ENCODE measurements at regions not wholly inside any gene's neighbourhood (a gene's known extent, or its start where the extent isn't known, plus 50 kb on each side); places are given as distances from the start of the nearest gene placed in this dataset.

DNA sequence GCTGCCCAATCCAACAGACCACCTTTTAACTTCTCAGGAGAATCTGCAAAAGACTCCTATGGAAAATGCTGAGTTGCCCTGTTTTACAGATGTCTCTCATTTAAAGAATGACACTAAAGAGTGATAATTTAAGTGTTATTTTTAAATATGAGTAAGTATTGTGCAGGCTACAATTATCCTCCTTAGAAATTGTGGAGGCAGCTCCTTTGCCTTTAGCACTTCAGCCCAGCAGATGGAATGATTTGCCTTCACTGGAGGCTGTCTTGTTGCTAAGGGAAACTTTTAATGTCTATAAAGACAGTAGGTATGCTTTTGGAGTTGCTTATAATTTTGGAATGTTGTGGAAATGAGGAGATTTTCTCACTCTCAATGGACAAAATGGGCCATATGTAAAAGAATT, 1345.5 kb downstream of the NCAM2 start:
- TF ChIP-seq TAF1 (IDR thresholded peaks at IDR 0.05; ENCODE audit: borderline replicate concordance, insufficient read depth, low read length) (no peak), POLR2AphosphoS5 (IDR thresholded peaks at IDR 0.05; ENCODE audit: low read depth, low read length) (no peak)
- TF ChIP-seq, protein P1, sequence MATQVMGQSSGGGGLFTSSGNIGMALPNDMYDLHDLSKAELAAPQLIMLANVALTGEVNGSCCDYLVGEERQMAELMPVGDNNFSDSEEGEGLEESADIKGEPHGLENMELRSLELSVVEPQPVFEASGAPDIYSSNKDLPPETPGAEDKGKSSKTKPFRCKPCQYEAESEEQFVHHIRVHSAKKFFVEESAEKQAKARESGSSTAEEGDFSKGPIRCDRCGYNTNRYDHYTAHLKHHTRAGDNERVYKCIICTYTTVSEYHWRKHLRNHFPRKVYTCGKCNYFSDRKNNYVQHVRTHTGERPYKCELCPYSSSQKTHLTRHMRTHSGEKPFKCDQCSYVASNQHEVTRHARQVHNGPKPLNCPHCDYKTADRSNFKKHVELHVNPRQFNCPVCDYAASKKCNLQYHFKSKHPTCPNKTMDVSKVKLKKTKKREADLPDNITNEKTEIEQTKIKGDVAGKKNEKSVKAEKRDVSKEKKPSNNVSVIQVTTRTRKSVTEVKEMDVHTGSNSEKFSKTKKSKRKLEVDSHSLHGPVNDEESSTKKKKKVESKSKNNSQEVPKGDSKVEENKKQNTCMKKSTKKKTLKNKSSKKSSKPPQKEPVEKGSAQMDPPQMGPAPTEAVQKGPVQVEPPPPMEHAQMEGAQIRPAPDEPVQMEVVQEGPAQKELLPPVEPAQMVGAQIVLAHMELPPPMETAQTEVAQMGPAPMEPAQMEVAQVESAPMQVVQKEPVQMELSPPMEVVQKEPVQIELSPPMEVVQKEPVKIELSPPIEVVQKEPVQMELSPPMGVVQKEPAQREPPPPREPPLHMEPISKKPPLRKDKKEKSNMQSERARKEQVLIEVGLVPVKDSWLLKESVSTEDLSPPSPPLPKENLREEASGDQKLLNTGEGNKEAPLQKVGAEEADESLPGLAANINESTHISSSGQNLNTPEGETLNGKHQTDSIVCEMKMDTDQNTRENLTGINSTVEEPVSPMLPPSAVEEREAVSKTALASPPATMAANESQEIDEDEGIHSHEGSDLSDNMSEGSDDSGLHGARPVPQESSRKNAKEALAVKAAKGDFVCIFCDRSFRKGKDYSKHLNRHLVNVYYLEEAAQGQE (IDR thresholded peaks at IDR 0.05; ENCODE audit: insufficient read depth in 1 of 2, low read depth in 2 of 2, low read length in 2 of 2) = no peak
